ENCODE measurements at regions not wholly inside any gene's neighbourhood (a gene's known extent, or its start where the extent isn't known, plus 50 kb on each side); places are given as distances from the start of the nearest gene placed in this dataset.

GRCh38 chr12:74415633-74416032 is 122.0 kb upstream of the ATXN7L3B start:
- H3K4me3 ChIP-seq, result no peak overlapping the region
- H3K4me1 ChIP-seq, result no peaks in the 10 kb centered on the region
- TF ChIP-seq CTCF (IDR thresholded peaks at IDR 0.05), result peak; percentile 14
- no peak overlapping the region for H3K27ac ChIP-seq
- intact Hi-C loops (cut with DNase I), result no loop called here
- DNase-seq (no peak), ATAC-seq (no peak)
- H3K27me3 ChIP-seq (ENCODE audit: insufficient read depth in 3 of 3, low read length in 2 of 3), result no peaks in the 10 kb centered on the region
- no peaks in the 10 kb centered on the region for H3K9me3 ChIP-seq
- H3K36me3 ChIP-seq (ENCODE audit: insufficient read depth in 1 of 2, low read depth in 1 of 2), result no peaks in the 10 kb centered on the region

- 65 to 88% (median 84%) methylated on average over 1 of the region's 1 CpG for WGBS, 3 donors
Observed at GRCh38 chr12:74418573-74418972, 119.1 kb upstream of the ATXN7L3B start.

GRCh38 chr12:74424778-74425177 is 112.9 kb upstream of the ATXN7L3B start:
- TF ChIP-seq CTCF (IDR thresholded peaks at IDR 0.05), result no peak
- H3K27me3 ChIP-seq (ENCODE audit: insufficient read depth in 3 of 3, low read length in 2 of 3), result no peaks in the 10 kb centered on the region
- intact Hi-C loops (cut with DNase I), result no loop called here
- H3K9me3 ChIP-seq, result no peaks in the 10 kb centered on the region
- H3K36me3 ChIP-seq (ENCODE audit: insufficient read depth in 1 of 2, low read depth in 1 of 2), result no peaks in the 10 kb centered on the region
- no peak overlapping the region for H3K27ac ChIP-seq
- ATAC-seq (no peak), DNase-seq (no peak)
- H3K4me1 ChIP-seq, result no peaks in the 10 kb centered on the region
- no peak overlapping the region for H3K4me3 ChIP-seq
- WGBS, 3 donors, result 4 to 15% (median 7%) methylated on average over 1 of the region's 1 CpG

More at GRCh38 chr12:74418573-74418972, 119.1 kb upstream of the ATXN7L3B start:
- Histone ChIP-seq H3K36me3 (ENCODE audit: insufficient read depth in 1 of 2, low read depth in 1 of 2) (no peaks in the 10 kb centered on the region), H3K27me3 (ENCODE audit: insufficient read depth in 3 of 3, low read length in 2 of 3) (no peaks in the 10 kb centered on the region), H3K4me1 (no peaks in the 10 kb centered on the region), H3K9me3 (no peaks in the 10 kb centered on the region), H3K4me3 (no peak overlapping the region), H3K27ac (no peak overlapping the region)
- DNase-seq (no peak), ATAC-seq (no peak)
- TF ChIP-seq CTCF (IDR thresholded peaks at IDR 0.05), result no peak
- intact Hi-C loops (cut with DNase I), result no loop called here

- no peaks in the 10 kb centered on the region for H3K27me3 ChIP-seq (ENCODE audit: insufficient read depth in 3 of 3, low read length in 2 of 3)
- no peak for TF ChIP-seq CTCF (IDR thresholded peaks at IDR 0.05)
- H3K4me3 ChIP-seq, result no peak overlapping the region
- intact Hi-C loops (cut with DNase I), result no loop called here
- H3K9me3 ChIP-seq, result no peaks in the 10 kb centered on the region
- ATAC-seq (no peak), DNase-seq (no peak)
- H3K36me3 ChIP-seq (ENCODE audit: insufficient read depth in 1 of 2, low read depth in 1 of 2), result no peaks in the 10 kb centered on the region
- H3K27ac ChIP-seq, result no peak overlapping the region
- H3K4me1 ChIP-seq, result no peaks in the 10 kb centered on the region
Observed at GRCh38 chr12:74426091-74426490, 111.5 kb upstream of the ATXN7L3B start.

- H3K27ac ChIP-seq, result no peak overlapping the region
- ATAC-seq, result no peak
- intact Hi-C loops (cut with DNase I), result no loop called here
Observed at GRCh38 chr12:74429535-74429934, 108.1 kb upstream of the ATXN7L3B start.

More at GRCh38 chr12:74429535-74429934, 108.1 kb upstream of the ATXN7L3B start:
- Histone ChIP-seq H3K36me3 (ENCODE audit: insufficient read depth in 1 of 2, low read depth in 1 of 2) (no peaks in the 10 kb centered on the region), H3K4me3 (no peak overlapping the region), H3K27me3 (ENCODE audit: insufficient read depth in 3 of 3, low read length in 2 of 3) (no peaks in the 10 kb centered on the region), H3K4me1 (no peaks in the 10 kb centered on the region), H3K9me3 (no peaks in the 10 kb centered on the region)
- DNase-seq, result no peak
- TF ChIP-seq CTCF (IDR thresholded peaks at IDR 0.05), result no peak

Measured in psoas muscle (tissue), 7 donors.